NCI-H1092 treated with DMSO at 0.1 percent for 48 hours (cell line): ENCODE measurements at regions not wholly inside any gene's neighbourhood (a gene's known extent, or its start where the extent isn't known, plus 50 kb on each side); places are given as distances from the start of the nearest gene placed in this dataset.

Source experiments
- DNase-seq: peaks from one replicate; lab custom pipeline; 2025; lab: John Stamatoyannopoulos, UW

DNA sequence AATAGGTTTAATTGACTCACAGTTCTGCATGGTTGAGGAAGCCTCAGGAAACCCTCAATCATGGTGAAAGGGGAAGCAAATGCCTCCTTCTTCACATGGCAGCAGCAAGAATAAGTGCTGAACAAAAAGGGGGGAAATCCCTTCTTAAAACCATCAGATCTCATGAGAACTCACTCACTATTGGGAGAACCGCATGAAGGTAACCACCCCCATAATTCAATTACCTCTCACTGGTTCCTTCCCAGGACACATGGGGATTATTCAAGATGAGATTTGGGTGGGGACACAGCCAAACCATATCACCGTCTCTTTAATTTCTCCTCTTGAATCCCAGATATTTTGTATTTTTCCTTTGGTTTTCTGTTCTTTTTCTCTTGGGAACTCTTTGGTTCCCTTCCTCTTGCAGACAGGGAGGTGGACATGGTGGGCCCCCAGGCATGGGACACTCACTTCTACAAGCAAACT, 223.6 kb downstream of the TBXT start:
- DNase-seq, result no peak

DNA sequence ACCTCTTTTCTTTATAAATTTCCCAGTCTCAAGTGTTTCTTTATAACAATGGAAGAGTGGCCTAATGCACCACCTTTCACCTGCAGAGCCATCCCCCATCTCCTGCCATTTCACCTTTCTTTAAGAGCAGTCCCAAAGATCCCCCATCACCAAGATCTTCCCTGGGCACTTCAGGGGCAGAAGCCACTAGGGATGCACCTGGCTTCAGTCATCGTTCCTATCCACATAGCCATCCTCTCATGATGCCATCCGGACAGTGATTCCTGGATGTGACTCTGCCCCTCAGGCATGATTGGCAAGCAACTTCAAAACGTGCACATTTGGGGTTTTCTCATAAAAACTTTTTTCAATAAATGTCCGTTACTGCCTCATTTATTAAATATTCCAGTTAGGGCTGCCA, 225.9 kb downstream of the TBXT start:
- no peak for DNase-seq

DNA sequence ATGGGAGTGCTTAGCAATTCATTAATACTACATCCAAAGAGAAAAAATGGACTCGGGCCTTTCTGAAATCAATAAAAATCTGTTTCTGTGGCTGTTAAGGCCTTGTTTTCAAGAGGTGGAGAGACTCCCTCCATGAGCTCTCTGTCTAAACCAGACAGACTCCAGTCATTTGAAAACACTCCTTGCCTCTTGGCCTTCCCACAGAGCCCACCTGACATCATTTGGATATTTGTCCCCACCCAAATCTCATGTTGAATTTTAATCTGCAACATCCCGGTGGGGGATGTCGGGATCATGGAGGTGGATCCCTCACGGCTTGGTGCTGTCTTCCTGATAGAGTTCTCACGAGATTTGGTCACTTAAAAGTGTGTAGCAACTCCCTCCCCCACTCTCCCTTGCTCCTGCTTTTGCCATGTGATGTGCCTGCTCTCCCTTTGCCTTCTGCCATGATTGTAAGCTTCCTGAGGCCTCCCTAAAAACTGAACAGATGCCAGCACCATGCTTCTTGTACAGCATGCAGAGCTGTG, 226.3 kb downstream of the TBXT start:
- DNase-seq, result no peak

DNA sequence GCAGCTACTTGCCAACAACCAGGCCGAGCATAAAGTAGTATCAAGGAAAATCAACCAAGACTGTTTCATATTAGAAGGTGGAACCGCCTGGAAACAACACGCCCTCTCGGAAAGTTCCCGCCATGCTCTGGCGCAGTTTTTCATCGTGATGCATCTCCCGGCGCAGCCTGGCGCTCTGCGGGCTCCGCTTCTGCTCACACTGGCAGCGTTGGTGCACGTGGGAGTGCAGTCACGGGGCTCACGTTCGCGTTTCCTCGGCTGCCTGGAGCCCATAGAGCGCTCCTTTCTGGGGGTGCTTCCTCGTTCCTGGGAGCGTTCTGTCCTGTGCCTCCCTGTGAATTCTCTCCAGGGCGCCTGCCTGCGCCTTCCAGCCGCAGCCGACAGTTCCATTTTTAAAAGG, 227.3 kb downstream of the TBXT start:
- DNase-seq, result no peak

DNA sequence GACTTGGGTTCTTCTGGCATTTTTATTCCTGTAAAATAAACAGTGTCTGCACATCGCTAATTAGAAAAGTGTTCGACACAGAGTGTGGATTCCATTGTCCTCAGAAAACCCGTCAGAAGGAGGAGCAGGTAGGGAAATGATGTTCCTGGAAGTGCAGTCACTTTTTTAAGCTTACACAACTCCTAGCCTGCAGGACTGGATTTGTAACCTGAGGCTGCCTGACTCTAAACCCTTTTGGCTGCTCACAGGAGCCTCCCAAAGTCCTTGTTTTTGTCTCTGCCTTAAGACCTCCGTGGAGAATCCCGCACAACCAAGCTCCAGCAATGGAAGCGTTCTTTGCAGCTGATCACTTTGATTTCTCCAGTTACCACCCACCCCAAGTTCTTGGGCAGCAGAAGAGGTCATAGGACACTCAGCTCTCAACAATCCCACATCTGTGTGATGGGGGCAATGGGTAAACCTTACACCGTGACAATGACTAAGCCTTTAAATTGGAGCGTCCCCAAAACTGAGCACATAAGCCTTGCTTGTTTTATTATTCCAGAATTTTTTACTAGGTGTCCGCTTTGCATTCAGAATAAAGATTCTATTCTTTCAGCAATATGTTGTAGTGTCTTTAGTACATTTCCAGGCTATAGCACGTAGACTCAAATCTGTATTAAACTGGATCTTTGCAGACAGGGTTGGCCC, 227.9 kb downstream of the TBXT start:
- DNase-seq, result no peak

DNA sequence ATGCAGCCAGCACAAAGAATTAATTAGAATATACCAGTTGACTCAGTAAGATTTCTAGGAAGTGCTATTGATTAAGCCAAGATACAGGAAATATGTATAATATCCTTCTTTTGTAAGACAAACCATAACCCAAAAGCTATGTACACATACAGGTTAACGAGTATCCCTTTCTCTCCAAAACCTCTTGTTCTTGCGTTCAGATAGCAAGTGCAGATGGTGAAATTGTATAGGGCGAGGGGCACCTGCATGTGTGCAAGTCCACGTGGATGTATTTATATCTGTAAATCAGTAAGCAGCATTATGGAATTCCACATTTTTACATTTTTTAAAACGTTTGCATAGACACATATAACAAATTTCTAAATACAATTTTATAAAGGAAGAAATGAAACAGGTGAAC, 228.6 kb downstream of the TBXT start:
- no peak for DNase-seq

DNA sequence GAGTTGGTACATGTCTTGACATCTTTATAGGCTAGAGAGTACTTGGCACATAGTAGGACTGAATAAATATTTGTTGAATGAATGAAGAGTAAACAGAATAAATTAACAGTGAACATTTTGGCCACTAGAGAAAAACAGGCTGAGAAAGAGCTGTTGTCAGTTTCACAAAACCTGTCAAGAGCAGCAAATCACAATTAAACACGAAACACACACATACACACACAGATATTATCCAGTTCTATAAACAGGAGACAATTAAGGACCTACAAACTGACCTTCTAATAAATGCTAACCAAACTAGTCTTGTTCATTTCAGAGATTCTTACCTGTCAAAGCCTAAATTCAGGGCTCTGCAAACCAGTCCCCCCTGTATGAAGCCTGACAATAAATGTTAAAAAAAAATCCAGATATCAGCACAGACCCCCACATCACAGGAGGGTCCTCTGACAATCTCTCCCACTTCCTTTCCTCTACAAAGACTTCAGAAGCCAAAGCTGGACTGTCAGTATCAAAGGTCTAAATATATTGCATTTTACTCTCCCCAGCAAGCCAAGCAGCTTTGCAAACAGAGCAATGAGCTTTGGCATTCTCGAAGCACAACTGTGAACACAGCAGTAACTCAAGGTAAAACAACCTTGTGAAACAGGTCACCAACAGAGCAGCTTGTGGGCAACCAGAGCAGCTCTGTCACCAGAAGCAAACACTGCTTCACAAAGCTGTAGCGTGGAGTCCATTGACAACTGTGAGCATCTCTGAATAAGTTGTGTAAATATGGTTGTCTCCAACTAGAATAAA, 229.9 kb downstream of the TBXT start:
- no peak for DNase-seq

DNA sequence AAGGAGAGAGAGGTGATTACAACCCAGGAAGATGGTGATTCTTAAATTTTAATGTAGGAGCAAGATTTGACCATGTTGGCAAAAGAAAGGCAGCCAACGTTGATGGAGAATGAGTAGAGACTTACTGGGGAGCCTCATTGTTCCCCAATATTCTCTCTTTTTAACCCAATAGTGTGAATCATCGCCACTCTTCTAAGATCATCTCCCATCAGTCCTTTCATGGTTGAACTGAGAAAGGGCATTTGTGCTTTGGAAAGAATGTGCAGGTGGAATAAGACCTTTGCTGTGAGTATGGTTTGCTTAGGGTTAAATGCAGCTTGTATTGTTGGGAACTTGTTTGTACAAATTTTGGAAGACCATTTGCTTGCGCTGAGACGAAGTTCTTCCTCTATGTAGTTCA, 231.0 kb downstream of the TBXT start:
- DNase-seq, result no peak

DNA sequence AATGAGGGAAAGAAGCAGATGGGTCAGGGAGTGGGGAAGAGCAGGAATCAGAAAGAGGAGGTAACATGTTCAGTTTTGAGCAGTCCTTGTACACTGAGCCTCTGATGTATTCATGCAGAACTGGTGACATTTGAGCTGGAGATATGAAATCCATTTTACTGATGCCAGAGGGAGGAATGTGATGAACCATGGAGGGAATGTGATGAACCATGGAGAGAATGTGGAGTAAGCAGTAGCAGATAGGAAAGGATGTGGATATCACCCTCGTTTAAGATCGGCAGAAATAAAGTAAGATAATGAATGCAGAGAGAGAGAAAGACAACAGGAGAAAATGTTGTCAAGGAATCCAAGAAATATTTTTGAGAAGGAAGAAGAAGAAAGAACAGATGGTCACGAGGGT, 231.6 kb downstream of the TBXT start:
- no peak for DNase-seq

DNA sequence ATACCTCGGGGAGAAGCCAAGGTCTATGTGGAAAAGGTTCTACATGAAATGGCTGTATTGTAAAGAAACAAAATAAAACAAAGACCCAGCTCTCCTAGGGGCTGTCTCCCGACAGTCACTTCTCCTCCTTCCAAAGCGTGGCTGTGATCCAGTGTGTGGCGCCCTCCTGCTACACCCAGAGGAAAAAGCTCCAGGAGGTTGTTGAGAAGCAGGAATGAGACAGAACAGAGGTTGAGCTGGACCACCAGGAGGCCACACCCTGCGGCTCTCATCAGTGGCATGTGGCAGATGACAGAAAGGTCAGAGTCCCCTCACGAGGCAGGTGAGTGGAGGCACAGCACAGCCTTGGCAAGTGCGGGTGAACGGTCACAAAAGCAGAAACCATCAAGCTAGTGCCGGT, 236.0 kb downstream of the TBXT start:
- DNase-seq, result no peak

DNA sequence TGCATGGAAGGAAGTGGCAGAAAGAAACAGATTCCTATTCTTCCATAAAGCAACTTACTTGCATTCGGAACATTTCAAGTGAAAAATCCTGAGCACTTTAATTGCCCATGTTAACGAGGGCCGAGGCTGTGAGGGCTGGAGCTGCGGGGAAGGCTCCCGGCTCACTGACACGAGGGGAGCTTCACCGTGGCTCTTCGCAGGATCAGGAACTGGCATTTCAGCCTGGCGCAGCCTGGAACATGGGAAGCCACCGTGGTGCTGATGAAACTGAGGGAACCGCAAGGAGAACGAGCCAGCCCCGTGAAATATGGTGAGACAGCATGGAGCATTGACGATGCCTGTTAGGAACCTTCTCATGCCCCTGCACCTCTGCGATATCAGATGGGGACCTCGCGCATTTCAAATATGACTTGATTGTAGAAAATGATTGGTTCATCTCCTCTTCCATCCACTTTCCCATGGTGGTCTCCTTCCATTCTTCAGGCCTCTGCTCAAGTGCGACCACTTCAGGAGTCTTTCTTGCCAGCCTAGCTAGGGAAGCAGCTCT, 236.9 kb downstream of the TBXT start:
- DNase-seq, result no peak

DNA sequence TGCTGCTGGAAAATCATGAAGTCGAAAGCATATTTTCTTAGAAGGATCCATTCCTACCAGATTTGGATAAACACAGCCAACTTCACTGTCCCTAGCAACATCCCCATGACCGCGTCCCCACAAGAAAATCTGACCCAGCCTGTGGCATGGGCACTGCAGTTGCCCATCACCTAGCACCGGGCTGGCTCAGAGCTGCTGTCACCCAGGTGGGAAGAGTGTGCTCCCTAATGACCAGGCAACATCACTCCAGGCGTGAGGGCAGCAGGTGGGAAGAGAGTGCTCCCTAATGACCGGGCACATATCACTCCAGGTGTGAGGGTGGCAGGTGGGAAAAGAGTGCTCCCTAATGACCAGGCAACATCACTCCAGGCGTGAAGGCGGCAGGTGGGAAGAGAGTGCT, 238.0 kb downstream of the TBXT start:
- no peak for DNase-seq

DNA sequence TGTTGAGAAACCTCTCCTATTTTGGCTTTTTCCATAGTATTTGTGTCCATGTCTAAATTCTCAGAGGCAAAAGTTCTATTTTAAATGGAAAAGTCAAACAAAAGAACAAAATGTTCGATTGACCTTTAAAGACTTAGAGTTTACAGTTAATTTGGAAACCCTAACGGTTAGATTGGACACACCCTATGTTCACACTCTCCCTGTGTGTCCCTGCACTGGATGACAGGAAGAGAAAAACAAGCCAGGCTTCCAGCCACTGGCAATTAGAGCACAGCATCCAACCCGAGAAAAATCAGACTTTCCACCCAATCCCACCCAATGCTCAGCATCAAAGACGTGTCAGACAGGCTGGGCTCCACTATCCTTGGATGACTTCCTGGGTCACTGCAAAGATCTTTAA, 241.3 kb downstream of the TBXT start:
- DNase-seq, result no peak

DNA sequence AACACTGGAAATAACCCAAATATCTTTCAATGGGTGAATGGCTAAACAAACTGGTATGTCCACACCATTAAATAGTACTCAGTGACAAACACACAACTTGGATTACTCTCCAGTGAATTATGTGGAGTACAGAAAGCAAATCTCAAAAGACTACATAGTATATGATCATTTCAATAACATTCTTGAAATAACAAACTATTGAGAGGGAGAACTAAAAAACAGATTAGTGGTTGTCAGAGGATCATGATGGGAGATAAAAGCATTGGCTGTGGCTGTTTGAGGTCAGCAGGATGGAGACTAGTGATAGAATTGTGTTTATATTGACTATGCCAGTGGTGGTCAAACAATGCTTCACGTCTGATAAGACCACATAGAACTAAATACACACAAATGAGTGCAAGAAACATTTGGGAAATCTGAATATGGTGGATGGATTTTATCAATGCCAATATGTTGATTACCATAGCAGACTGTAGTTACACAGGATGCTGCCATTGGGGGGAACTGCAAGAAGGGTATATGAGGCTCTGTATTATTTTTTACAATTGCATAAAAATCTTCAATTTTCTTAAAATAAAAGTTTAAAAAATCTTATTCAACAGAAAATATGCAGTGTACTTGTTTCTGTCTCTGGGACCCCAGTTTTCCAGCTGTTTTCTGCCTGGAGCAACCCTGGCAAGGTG, 242.0 kb downstream of the TBXT start:
- no peak for DNase-seq

DNA sequence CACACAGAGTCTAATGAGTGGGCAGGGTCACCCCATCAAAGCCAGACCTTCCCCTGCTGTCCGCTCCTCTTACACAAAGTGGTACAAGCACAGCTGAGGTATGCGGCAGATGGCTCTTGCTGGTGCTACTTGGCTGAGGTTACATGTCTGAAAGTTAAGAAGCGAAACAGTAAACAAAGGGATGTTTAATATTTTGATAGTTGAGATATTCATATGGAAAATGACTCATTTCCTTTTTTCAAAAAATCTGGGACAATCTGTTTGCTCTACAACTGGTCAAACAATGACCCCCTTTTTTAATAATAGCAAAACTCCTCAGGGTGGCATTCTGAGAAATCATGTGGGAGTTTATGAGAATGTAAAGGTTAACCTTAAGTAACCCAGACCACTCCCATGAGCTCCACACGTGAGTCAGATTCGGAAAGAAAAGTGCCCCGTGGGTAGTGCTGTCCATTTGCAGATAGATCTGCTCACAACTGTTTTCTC, 245.3 kb downstream of the TBXT start:
- DNase-seq, result no peak

DNA sequence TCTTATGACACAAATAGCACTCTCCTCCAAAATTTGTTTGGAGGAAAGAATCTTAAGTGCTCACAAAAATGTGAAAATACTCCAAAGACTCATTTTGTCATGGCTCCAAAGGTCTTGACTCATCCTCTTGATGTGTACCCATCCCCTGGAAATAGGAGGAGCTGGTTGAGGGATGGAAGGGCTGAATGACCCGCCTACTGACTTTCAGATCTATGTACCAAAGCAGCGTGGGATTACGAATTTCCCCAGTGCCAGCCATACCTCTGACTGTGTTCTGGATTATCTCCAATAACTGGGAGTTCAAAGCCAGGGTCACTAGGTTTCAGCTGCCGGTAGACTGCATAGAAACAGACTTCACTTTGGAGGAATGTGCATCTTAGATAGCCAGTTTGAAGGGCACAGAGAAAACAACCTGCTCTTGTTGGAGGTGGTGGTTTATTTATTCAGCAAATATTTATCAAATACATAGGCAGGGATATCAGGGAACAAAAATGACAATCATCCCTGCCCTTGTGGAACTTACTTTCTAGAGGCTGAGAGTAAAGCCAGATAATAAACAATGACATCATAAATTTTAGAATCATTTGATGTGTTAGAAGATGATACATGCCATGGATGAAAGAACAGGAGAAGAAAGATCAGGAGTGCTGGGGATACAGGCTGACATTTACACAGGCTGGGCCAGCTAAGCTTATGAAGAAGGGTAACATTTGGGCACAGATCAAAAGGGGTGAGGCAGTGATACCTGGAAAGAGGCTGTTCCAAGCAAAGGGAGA, 246.6 kb downstream of the TBXT start:
- DNase-seq, result no peak

DNA sequence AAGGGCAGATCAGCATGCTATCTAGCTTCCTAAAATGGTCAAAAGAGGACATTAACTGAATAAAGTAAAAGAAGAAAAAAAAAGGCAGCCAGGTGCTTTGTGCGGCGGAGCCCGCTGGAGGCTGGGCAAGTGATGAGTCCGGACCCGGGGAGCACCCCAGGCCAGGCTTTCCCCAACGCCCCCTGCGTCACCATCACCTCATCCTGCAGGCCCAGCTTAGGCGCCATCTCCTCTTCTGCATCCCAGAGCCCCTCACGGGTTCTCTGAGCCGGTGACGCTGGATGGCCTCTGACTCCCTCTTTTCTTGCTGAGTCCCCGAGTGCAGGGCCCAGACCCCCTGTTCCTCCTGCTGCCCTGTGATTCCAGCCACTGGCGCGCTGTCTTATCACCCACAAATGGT, 250.1 kb downstream of the TBXT start:
- no peak for DNase-seq

DNA sequence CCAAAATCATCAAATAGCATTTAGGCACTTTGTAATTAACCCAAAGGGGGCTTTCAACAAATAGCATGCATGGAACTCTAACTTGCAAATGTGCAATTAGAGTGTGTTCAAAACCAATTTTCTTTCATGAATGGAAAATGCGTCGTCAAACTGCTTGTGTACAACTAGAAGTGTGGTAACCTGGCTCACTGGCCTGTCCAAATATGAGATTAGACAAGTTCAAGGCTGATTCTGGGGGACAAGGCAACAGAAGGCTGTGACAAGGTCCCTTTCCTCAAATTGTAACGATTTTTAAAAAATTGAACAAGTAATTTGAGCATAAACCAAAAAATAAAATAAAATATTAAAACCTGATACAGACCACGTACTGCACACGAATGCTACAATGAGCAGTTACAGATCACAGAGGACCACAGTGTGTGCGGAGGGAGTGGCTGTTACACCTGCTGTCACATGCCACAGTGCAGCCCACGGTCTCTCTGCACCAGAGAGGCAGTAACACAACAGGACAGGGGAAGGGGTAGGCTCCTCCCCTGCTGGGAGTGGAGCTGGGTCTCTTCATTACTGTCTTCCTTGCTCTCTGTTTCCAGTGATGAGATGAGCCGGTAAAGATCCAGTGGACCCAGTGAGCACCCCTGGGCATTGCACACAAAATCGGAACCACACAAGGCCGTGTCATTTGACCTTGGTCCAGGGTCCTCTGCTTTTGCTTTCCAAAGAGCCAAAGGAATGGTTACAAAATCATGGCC, 252.2 kb upstream of the PDE10A start:
- DNase-seq, result no peak

DNA sequence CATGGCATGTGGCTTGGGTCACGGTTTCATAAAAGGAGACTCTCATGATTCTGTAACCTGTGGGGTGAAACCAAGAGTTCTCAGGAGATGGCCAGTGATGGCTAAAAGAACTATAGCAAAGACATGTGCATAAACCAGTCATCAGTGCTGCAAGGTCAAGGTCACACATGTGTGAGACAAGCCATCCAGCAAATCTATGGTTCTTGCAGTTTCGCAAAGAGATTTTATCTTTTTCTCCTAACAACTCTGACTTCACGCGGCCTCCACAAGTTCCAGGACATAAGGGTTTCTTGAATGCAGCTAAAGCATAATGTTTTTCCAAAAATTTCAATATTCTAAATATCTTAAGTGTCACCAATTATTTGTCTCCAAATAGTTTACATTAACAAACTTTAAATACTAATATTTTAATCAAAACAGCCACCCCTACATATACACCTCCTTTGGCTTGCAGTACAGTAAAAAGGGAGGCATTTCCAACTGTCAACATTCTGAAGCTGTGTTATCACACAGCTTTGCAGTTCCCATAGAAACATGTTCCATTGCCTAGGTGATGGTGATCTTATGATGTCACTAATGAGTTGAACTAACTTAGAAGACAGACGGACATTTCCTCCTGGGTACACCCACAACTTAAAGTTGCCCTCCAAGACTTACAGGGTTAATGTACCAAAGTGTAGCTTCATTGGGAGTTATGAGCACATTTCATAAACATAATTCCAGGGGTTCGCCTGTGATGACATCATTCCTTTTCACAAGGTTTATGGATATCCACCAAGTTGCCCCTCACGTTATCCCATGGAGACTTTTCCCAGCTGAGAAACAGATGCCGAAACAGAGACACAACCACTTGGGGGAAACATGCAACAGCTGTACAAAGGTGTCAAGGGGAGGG, 250.9 kb upstream of the PDE10A start:
- no peak for DNase-seq
